Coronary artery (tissue), 2 donors: ENCODE measurements at regions not wholly inside any gene's neighbourhood (a gene's known extent, or its start where the extent isn't known, plus 50 kb on each side); places are given as distances from the start of the nearest gene placed in this dataset.

ENCODE experiments used
- DNase-seq: peaks from one replicate; pipeline ENCODE4 v3.0.0-alpha.2; 2017; ENCODE audit warnings: low spot score
- H3K27ac ChIP-seq, 2 donors: fragments of 200-600 bp; sonication (generic); one replicate each; pipeline ENCODE4 v1.5.1; 2016 to 2019
- H3K4me3 ChIP-seq: fragments of 200-600 bp; sonication (generic); 2 replicates; pipeline ENCODE4 v1.5.1; 2016; ENCODE audit warnings: mild to moderate bottlenecking, moderate library complexity
- TF ChIP-seq, protein P1 (sequence below): fragments of 200-600 bp; sonication (generic); IDR thresholded peaks from one replicate; pipeline ENCODE4 v1.5.1; 2019; ENCODE audit warnings: antibody characterized with exemption

GRCh38 chr1:30538226-30538992 lies 185.0 kb downstream of the MATN1 start:
- H3K4me3 ChIP-seq: no peak overlapping the region
- TF ChIP-seq, protein P1, sequence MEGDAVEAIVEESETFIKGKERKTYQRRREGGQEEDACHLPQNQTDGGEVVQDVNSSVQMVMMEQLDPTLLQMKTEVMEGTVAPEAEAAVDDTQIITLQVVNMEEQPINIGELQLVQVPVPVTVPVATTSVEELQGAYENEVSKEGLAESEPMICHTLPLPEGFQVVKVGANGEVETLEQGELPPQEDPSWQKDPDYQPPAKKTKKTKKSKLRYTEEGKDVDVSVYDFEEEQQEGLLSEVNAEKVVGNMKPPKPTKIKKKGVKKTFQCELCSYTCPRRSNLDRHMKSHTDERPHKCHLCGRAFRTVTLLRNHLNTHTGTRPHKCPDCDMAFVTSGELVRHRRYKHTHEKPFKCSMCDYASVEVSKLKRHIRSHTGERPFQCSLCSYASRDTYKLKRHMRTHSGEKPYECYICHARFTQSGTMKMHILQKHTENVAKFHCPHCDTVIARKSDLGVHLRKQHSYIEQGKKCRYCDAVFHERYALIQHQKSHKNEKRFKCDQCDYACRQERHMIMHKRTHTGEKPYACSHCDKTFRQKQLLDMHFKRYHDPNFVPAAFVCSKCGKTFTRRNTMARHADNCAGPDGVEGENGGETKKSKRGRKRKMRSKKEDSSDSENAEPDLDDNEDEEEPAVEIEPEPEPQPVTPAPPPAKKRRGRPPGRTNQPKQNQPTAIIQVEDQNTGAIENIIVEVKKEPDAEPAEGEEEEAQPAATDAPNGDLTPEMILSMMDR: no peak
- H3K27ac ChIP-seq: no peak overlapping the region
- peak; percentile 49 for DNase-seq

GRCh38 chr1:30537279-30537678 lies 186.1 kb downstream of the MATN1 start:
- peak; percentile 50 for DNase-seq

GRCh38 chr1:30536530-30536929 lies 186.9 kb downstream of the MATN1 start:
- TF ChIP-seq, protein P1: no peak
- H3K27ac ChIP-seq: no peak overlapping the region
- peak; percentile 38 for DNase-seq
- H3K4me3 ChIP-seq: no peak overlapping the region

More at GRCh38 chr1:30537279-30537678, 186.1 kb downstream of the MATN1 start:
- H3K27ac ChIP-seq: no peak overlapping the region
- H3K4me3 ChIP-seq: no peak overlapping the region
- TF ChIP-seq, protein P1: no peak

GRCh38 chr1:30535595-30536325 lies 187.6 kb downstream of the MATN1 start:
- Histone ChIP-seq H3K4me3 (no peak overlapping the region), H3K27ac (no peak overlapping the region)
- peak; percentile 62 for DNase-seq
- TF ChIP-seq, protein P1: no peak

GRCh38 chr1:30534551-30534940 lies 188.8 kb downstream of the MATN1 start:
- TF ChIP-seq, protein P1: no peak
- Histone ChIP-seq H3K4me3 (no peak overlapping the region), H3K27ac (no peak overlapping the region)
- no peak for DNase-seq

GRCh38 chr1:30533796-30534550 lies 189.4 kb downstream of the MATN1 start:
- DNase-seq: no peak
- Histone ChIP-seq H3K27ac (no peak overlapping the region), H3K4me3 (no peak overlapping the region)
- TF ChIP-seq, protein P1: no peak
